ENCODE measurements at regions not wholly inside any gene's neighbourhood (a gene's known extent, or its start where the extent isn't known, plus 50 kb on each side); places are given as distances from the start of the nearest gene placed in this dataset.
"Not testable (repeated sequence)": the region's sequence is repeated elsewhere in the genome, so short reads cannot be mapped to it uniquely, and the experiment has no call there.

DNA sequence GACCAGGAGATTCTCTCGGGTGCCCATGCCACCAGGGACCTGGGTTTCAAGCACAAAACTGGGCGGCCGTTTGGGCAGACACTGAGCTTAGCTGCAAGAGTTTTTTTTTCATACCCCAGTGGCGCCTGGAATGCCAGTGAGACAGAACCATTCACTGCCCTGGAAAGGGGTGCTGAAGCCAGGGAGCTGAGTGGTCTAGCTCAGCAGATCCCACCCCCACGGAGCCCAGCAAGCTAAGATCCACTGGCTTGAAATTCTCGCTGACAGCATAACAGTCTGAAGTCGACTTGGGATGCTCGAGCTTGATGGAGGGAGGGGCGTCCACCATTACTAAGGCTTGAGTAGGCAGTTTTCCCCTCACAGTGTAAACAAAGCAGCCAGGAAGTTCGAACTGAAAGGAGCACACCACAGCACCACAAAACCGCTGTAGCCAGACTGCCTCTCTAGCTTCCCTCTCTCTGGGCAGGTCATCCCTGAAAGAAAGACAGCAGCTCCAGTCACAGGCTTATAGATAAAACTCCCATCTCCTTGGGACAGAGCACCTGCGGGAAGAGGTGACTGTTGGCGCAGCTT, 157.7 kb downstream of the GIPC2 start:
- H3K4me1 ChIP-seq; H3K9me3 ChIP-seq; H3K4me3 ChIP-seq; H3K36me3 ChIP-seq; H3K27ac ChIP-seq; DNase-seq (ENCODE audit: low spot score in 2 of 2); intact Hi-C loops (cut with DNase I; ENCODE audit: low total_unique reads); H3K27me3 ChIP-seq: not testable (repeated sequence)

- Histone ChIP-seq H3K27ac (no peak overlapping the region), H3K27me3 (no peaks in the 10 kb centered on the region), H3K4me3 (no peak overlapping the region), H3K9me3 (peaks cover 0 to 4% of the 10 kb centered on the region in 2 donors), H3K4me1 (no peaks in the 10 kb centered on the region), H3K36me3 (no peaks in the 10 kb centered on the region)
- TF ChIP-seq POLR2A (IDR thresholded peaks at IDR 0.05) (no peak), POLR2AphosphoS5 (IDR thresholded peaks at IDR 0.05) (no peak)
- TF ChIP-seq, protein P1, sequence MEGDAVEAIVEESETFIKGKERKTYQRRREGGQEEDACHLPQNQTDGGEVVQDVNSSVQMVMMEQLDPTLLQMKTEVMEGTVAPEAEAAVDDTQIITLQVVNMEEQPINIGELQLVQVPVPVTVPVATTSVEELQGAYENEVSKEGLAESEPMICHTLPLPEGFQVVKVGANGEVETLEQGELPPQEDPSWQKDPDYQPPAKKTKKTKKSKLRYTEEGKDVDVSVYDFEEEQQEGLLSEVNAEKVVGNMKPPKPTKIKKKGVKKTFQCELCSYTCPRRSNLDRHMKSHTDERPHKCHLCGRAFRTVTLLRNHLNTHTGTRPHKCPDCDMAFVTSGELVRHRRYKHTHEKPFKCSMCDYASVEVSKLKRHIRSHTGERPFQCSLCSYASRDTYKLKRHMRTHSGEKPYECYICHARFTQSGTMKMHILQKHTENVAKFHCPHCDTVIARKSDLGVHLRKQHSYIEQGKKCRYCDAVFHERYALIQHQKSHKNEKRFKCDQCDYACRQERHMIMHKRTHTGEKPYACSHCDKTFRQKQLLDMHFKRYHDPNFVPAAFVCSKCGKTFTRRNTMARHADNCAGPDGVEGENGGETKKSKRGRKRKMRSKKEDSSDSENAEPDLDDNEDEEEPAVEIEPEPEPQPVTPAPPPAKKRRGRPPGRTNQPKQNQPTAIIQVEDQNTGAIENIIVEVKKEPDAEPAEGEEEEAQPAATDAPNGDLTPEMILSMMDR (IDR thresholded peaks at IDR 0.05), result no peak
- intact Hi-C loops (cut with DNase I; ENCODE audit: low total_unique reads), result no loop called here
- DNase-seq (ENCODE audit: low spot score in 2 of 2), result no peak
Observed at GRCh38 chr1:78210175-78210574, 164.4 kb downstream of the GIPC2 start.

DNA sequence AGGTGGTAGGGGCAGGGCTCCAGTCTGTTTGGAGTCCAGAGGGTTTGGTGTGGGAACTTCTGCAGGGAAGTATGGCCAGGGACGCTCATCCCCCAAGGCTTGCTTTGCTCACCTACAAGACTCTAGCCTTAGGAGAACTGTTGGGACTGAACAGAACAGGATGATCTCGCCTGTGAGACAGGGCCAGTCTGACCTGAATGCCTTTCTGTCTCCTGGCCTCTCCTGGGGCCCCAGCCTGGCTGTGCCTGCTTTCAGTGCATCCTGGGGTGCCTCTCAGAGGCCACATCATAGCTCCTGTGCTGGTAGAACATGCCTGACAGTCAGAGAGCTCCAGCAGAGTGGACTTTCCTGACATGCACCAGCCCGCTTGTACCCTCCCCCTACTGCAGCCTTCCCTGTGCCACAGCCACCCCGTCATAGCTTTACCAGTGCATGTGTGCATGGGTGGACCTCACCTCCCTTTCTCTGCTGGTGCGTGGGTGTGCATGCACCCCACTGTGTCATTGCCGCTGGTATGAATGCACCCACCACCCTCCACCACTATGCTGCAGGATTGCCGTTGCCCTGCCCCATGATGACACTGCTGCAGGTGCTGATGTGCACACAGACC, 165.8 kb downstream of the GIPC2 start:
- H3K9me3 ChIP-seq, result peaks cover 0 to 4% of the 10 kb centered on the region in 2 donors
- TF ChIP-seq, protein P1 (IDR thresholded peaks at IDR 0.05), result no peak
- TF ChIP-seq POLR2AphosphoS5 (IDR thresholded peaks at IDR 0.05) (no peak), POLR2A (IDR thresholded peaks at IDR 0.05) (no peak)
- no peaks in the 10 kb centered on the region for H3K4me1 ChIP-seq
- no peak overlapping the region for H3K27ac ChIP-seq
- H3K36me3 ChIP-seq, result no peaks in the 10 kb centered on the region
- intact Hi-C loops (cut with DNase I; ENCODE audit: low total_unique reads), result loop anchor here (1.0 kb wide), 1 partner anchor 10 kb away; no protein-coding TSS in a partner anchor
- no peak for DNase-seq (ENCODE audit: low spot score in 2 of 2)
- no peak overlapping the region for H3K4me3 ChIP-seq
- no peaks in the 10 kb centered on the region for H3K27me3 ChIP-seq

DNA sequence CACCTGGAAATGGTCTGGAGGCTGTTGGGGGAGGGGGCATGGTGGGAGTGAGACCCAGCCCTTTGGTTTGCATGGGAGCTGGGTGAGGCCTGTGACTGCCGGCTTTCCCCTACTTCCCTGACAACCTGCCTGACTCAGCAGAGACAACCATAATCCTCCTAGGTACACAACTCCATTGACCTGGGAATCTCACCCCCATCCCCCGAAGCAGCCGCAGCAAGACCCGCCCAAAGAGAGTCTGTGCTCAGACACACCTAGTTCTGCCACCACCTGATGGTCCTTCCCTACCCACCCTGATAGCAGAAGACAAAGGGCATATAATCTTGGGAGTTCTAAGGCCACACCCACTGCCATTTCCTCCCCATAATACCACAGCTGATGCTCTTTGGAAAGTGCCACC, 168.6 kb downstream of the GIPC2 start:
- no peak for DNase-seq (ENCODE audit: low spot score in 2 of 2)
- H3K9me3 ChIP-seq, result peaks cover 0 to 4% of the 10 kb centered on the region in 2 donors
- H3K36me3 ChIP-seq, result no peaks in the 10 kb centered on the region
- no peak overlapping the region for H3K27ac ChIP-seq
- no peaks in the 10 kb centered on the region for H3K27me3 ChIP-seq
- intact Hi-C loops (cut with DNase I; ENCODE audit: low total_unique reads), result no loop called here
- TF ChIP-seq, protein P1 (IDR thresholded peaks at IDR 0.05), result no peak
- no peak for TF ChIP-seq POLR2AphosphoS5 (IDR thresholded peaks at IDR 0.05)
- no peak for TF ChIP-seq POLR2A (IDR thresholded peaks at IDR 0.05)
- no peak overlapping the region for H3K4me3 ChIP-seq
- H3K4me1 ChIP-seq, result no peaks in the 10 kb centered on the region

GRCh38 chr1:78222225-78222959, 176.6 kb downstream of the GIPC2 start:
- Histone ChIP-seq H3K4me3 (no peak overlapping the region), H3K4me1 (no peaks in the 10 kb centered on the region), H3K27me3 (no peaks in the 10 kb centered on the region), H3K27ac (no peak overlapping the region), H3K9me3 (no peaks in the 10 kb centered on the region), H3K36me3 (no peaks in the 10 kb centered on the region)
- no peak for DNase-seq (ENCODE audit: low spot score in 2 of 2)
- intact Hi-C loops (cut with DNase I; ENCODE audit: low total_unique reads), result no loop called here
- TF ChIP-seq POLR2AphosphoS5 (IDR thresholded peaks at IDR 0.05), result no peak
- TF ChIP-seq POLR2A (IDR thresholded peaks at IDR 0.05), result no peak
- TF ChIP-seq, protein P1 (IDR thresholded peaks at IDR 0.05), result no peak
